Tibial nerve (tissue), 4 donors: ENCODE measurements at regions not wholly inside any gene's neighbourhood (a gene's known extent, or its start where the extent isn't known, plus 50 kb on each side); places are given as distances from the start of the nearest gene placed in this dataset.

Experiments used
- DNase-seq, 2 donors: peaks; one replicate each; pipeline ENCODE4 v3.0.0-alpha.2; 2019; ENCODE audit warnings: low spot score in 2 of 2
- H3K27ac ChIP-seq, 4 donors: fragments of 200-600 bp; sonication (generic) in 3 of 4; one replicate each; pipeline ENCODE4 v1.5.1; 2017 to 2019; ENCODE audit warnings: mild to moderate bottlenecking in 1 of 4
- H3K27me3 ChIP-seq, 2 donors: fragments of 200-600 bp; sonication (generic) in 1 of 2; one replicate each; pipeline versions ENCODE4 v1.5.1 to v1.6.0; 2017 to 2019
- H3K36me3 ChIP-seq, 3 donors: fragments of 200-600 bp; sonication (generic); one replicate each; pipeline ENCODE4 v1.5.1; 2018 to 2019
- H3K4me1 ChIP-seq, 4 donors: fragments of 200-600 bp; sonication (generic) in 3 of 4; one replicate each; pipeline ENCODE4 v1.5.1; 2017 to 2019
- H3K4me3 ChIP-seq, 4 donors: fragments of 200-600 bp; sonication (generic) in 3 of 4; one replicate each; pipeline ENCODE4 v1.5.1; 2017 to 2019; ENCODE audit warnings: mild to moderate bottlenecking in 1 of 4, moderate library complexity in 1 of 4
- H3K9me3 ChIP-seq, 4 donors: fragments of 200-600 bp; sonication (generic) in 3 of 4; one replicate each; pipeline ENCODE4 v1.5.1; 2017 to 2019
- EP300 ChIP-seq, 2 donors: sonication (generic); formaldehyde crosslinking; IDR thresholded peaks; one replicate each; pipeline ENCODE4 v1.6.1; 2017; ENCODE audit warnings: antibody characterized with exemption in 2 of 2, mild to moderate bottlenecking in 1 of 2
- POLR2A ChIP-seq, 2 donors: fragments of 450-650 bp; IDR thresholded peaks; one replicate each; pipeline ENCODE4 v1.6.1; 2017; ENCODE audit warnings: antibody characterized with exemption in 2 of 2, mild to moderate bottlenecking in 2 of 2, moderate library complexity in 2 of 2
- WGBS, 2 donors: methylation state at CpG; one replicate each; pipeline ENCODE4 v1.1.5; 2018; 5-methylcytosine and 5-hydroxymethylcytosine counted together
- TF ChIP-seq, protein P1 (sequence below), 5 experiments: fragments of 200-600 bp in 3 of 5; fragments of 450-650 bp in 2 of 5; sonication (generic) in 3 of 5; IDR thresholded peaks; one replicate each; pipeline ENCODE4 v1.5.1; 2016 to 2019; ENCODE audit warnings: antibody characterized with exemption in 5 of 5, mild to moderate bottlenecking in 3 of 5, moderate library complexity in 2 of 5

DNA sequence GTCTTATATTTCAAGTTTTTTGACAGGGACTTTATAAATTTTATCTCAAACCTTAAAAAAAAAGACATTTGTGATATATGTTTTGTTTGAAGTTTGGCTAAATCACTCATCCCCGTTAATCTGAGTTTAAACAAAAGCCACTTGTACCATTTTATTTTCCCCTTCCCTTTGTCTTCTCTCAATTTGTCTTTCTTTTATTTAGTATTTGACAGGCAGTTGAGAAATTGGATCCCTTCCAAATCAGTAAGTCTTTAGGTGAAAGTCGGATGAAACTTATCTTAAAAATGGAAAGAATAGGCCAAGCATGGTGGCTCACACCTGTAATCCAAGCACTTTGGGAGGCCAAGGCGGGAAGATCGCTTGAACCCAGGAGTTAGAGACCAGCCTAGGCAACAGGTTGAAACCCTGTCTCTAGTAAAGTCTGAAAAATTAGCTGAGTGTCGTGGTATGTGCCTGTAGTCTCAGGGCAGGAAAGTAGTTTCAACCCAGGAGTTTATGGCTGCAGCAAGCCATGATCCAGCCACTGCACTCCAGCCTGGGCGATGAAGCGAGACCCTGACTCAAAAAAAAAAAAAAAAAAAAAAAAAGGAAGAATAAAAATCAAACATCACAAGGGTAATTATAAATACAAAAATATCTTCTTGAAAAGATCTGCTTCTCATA is 394.6 kb upstream of the TPM1 start:
- 85 to 88% methylated on average over 7 of the region's 7 CpGs for WGBS, 2 donors

DNA sequence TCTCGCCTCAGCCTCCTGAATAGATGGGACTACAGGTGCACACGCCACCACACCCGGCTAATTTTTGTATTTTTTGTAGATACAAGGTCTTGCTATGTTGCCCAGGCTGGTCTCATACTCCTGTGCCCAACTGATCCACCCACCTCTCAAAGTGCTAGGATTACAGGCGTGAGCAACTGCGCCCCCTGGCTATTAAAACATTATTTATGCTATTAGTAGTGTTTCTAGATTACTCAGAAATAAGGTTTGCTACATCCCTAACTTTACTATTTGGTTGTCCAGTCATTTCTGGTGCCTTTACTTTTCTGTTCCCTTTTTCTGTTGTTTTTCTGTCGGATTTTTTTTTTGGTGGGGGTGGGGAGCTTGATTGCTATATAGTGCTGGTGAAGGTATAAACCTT is 393.6 kb upstream of the TPM1 start:
- Histone ChIP-seq H3K4me3 (no peak overlapping the region), H3K27ac (no peak overlapping the region), H3K27me3 (no peaks in the 10 kb centered on the region), H3K4me1 (peaks cover 0 to 25% (median 17%) of the 10 kb centered on the region in 4 donors), H3K36me3 (peaks cover 3 to 21% (median 8%) of the 10 kb centered on the region in 3 donors), H3K9me3 (no peaks in the 10 kb centered on the region)
- WGBS, 2 donors = 90 to 96% methylated on average over 6 of the region's 6 CpGs
- TF ChIP-seq EP300 (IDR thresholded peaks at IDR 0.05) = no peak
- TF ChIP-seq, protein P1, sequence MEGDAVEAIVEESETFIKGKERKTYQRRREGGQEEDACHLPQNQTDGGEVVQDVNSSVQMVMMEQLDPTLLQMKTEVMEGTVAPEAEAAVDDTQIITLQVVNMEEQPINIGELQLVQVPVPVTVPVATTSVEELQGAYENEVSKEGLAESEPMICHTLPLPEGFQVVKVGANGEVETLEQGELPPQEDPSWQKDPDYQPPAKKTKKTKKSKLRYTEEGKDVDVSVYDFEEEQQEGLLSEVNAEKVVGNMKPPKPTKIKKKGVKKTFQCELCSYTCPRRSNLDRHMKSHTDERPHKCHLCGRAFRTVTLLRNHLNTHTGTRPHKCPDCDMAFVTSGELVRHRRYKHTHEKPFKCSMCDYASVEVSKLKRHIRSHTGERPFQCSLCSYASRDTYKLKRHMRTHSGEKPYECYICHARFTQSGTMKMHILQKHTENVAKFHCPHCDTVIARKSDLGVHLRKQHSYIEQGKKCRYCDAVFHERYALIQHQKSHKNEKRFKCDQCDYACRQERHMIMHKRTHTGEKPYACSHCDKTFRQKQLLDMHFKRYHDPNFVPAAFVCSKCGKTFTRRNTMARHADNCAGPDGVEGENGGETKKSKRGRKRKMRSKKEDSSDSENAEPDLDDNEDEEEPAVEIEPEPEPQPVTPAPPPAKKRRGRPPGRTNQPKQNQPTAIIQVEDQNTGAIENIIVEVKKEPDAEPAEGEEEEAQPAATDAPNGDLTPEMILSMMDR (IDR thresholded peaks at IDR 0.05) = peak; percentile 16 to 42 (median 26)
- no peak for TF ChIP-seq POLR2A (IDR thresholded peaks at IDR 0.05)
- peak in 1 of 2 donors; percentile 51 for DNase-seq

More for the DNA sequence above, 394.6 kb upstream of the TPM1 start:
- Histone ChIP-seq H3K4me3 (no peak overlapping the region), H3K9me3 (no peaks in the 10 kb centered on the region), H3K4me1 (peaks cover 0 to 32% (median 17%) of the 10 kb centered on the region in 4 donors), H3K27me3 (no peaks in the 10 kb centered on the region), H3K36me3 (peaks cover under 1 to 11% (median 3%) of the 10 kb centered on the region in 3 donors), H3K27ac (no peak overlapping the region)
- TF ChIP-seq POLR2A (IDR thresholded peaks at IDR 0.05) = no peak
- TF ChIP-seq, protein P1 (IDR thresholded peaks at IDR 0.05) = no peak
- no peak for TF ChIP-seq EP300 (IDR thresholded peaks at IDR 0.05)
- no peak for DNase-seq

- no peak for TF ChIP-seq EP300 (IDR thresholded peaks at IDR 0.05)
- TF ChIP-seq POLR2A (IDR thresholded peaks at IDR 0.05) = no peak
- TF ChIP-seq, protein P1 (IDR thresholded peaks at IDR 0.05) = no peak
- Histone ChIP-seq H3K27ac (peak overlapping the region in 2 of 4 donors; percentile 17 to 43), H3K9me3 (no peaks in the 10 kb centered on the region), H3K36me3 (peaks cover 3 to 26% (median 8%) of the 10 kb centered on the region in 3 donors), H3K4me3 (no peak overlapping the region), H3K4me1 (peaks cover 0 to 16% (median 9%) of the 10 kb centered on the region in 4 donors), H3K27me3 (no peaks in the 10 kb centered on the region)
- WGBS, 2 donors = 75 to 85% methylated on average over 12 of the region's 12 CpGs
- DNase-seq = peak in 1 of 2 donors; percentile 32
Observed at GRCh38 chr15:62649793-62650420, 392.6 kb upstream of the TPM1 start.

GRCh38 chr15:62653122-62653521 is 389.4 kb upstream of the TPM1 start:
- H3K4me1 ChIP-seq = peaks cover 0 to 7% (median 0%) of the 10 kb centered on the region in 4 donors
- H3K27me3 ChIP-seq = no peaks in the 10 kb centered on the region
- TF ChIP-seq EP300 (IDR thresholded peaks at IDR 0.05) = peak in 1 of 2 donors; percentile 54
- TF ChIP-seq, protein P1 (IDR thresholded peaks at IDR 0.05) = no peak
- H3K4me3 ChIP-seq = no peak overlapping the region
- DNase-seq = no peak
- 84 to 90% methylated on average over 3 of the region's 3 CpGs for WGBS, 2 donors
- H3K9me3 ChIP-seq = no peaks in the 10 kb centered on the region
- peak overlapping the region in 1 of 4 donors; percentile 25 for H3K27ac ChIP-seq
- H3K36me3 ChIP-seq = peaks cover 3 to 49% (median 8%) of the 10 kb centered on the region in 3 donors

GRCh38 chr15:62656071-62656470 is 386.5 kb upstream of the TPM1 start:
- H3K4me3 ChIP-seq = no peak overlapping the region
- peaks cover 3 to 71% (median 8%) of the 10 kb centered on the region in 3 donors for H3K36me3 ChIP-seq
- H3K27me3 ChIP-seq = no peaks in the 10 kb centered on the region
- H3K4me1 ChIP-seq = no peaks in the 10 kb centered on the region
- no peak overlapping the region for H3K27ac ChIP-seq
- no peak for DNase-seq
- TF ChIP-seq EP300 (IDR thresholded peaks at IDR 0.05) (no peak), POLR2A (IDR thresholded peaks at IDR 0.05) (no peak)
- TF ChIP-seq, protein P1 (IDR thresholded peaks at IDR 0.05) = no peak
- no peaks in the 10 kb centered on the region for H3K9me3 ChIP-seq
- WGBS, 2 donors = 81 to 84% methylated on average over 10 of the region's 10 CpGs
